ENCODE measurements at regions not wholly inside any gene's neighbourhood (a gene's known extent, or its start where the extent isn't known, plus 50 kb on each side); places are given as distances from the start of the nearest gene placed in this dataset.
"Not testable (repeated sequence)": the region's sequence is repeated elsewhere in the genome, so short reads cannot be mapped to it uniquely, and the experiment has no call there.

DNA sequence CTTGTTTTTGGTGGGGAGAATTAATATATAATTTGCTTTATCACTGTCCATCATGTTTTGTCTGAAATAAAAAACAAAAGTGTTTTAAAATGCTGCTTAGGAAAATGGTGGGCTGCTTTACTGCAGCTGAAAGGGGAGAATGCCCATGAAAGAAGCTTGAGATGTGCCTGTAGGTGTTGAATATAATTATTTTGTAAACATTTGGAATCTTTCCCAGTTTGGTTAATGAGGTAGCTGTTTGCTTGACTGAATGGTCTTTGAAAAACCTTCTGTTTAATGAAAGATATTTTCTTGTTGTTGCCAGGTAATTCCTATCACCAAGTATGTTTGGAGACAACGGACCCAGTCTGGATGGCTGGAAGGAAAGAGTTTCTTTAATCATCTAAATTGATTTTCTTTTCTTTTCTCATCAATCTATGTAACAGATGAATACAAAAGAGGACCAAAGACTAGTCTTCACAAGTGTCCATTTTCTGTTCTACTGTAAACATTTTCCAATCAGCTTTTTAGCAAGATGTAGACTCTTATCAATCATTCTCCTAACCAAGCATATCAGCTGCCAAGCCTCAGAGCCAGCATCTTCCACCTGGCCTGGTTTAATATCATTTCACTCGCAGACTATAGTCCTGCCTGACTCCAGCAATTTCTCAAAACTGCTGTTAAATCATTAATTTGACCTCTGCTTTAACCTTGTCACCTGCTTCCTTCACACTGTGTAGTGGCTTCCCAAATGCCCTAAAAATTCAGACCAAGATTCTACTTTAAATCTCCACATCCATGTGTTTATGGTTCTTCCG lies 441.2 kb upstream of the CHD1 start:
- DNase-seq (ENCODE audit: insufficient read length, low spot score) = no peak

DNA sequence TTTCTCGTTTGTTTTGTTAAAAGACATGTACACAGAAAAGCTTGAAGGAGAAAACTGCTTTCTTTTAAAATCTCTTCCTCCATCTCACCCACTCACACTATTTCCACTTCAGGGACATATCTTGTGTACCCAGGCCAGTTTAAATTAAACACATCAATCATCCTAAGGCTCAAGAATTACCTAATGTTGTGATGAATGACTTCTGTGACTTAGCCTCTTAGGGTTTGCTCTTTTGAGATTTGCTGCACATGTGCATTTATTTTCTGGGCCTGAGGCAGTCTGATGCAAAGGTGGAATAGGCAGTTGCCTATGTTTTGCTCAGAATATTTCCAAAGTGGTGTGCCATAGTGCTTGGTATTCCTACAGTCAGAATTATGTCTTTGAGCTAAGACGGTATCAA lies 439.9 kb upstream of the CHD1 start:
- no peak for DNase-seq (ENCODE audit: insufficient read length, low spot score)
- FAIRE-seq = no peak

More for the DNA sequence above, 441.2 kb upstream of the CHD1 start:
- no peak for FAIRE-seq

DNA sequence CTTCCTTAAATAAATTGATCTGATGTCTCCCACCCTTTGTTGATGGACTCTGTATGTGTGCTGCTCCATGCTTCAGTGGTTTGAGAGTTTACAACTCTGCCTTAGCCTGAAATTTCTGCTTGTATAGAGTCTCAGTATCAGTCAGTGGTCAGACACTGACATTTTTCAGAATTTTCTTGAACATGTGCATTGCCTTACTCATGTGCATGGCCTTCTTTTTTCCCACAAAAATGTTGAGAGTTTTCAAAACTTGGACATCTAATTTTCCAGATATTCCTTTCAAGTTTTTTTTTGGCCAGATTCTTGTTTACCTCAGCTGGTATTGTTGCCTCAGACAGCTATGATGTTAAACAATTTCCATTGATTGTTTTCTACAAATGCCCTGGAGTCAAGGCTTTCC lies 427.1 kb upstream of the CHD1 start:
- DNase-seq (ENCODE audit: insufficient read length, low spot score) (no peak), FAIRE-seq (no peak)

DNA sequence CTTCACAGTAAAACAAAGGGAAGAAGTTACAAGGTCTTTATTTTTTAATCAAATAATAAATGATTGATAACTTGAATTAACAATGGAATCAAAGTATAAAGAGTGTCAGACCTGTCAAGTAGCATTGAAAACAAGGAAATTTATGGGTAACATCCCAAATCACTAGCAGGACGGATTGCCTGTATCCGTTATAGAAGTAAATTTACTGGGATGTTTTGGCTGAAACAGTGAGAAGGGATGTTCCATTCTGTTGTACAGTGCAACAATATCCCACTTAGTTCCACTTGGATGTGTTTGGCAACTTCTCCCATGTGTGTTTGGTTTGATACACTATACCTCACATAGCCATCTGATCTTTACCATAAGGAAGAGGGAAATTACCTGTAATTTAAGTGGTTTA lies 421.0 kb upstream of the CHD1 start:
- FAIRE-seq (no peak), DNase-seq (ENCODE audit: insufficient read length, low spot score) (no peak)

DNA sequence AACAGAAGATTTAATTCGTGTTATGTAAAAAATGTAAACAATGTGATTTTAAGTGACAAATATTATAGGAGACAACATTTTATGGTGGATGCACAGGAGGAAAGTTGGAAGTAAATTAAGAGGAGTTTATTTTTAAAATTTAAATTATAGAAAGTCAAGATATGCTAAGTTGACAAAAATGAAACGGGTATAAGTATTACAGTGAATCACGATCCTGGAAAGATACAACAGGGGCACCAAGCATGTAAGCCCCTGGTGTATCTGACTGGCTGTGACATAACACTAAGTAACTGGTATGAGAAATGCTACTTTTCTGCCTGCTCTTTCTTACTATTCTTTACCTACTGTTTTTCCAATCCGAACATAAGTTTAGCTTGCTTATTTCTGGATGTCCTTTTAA lies 419.8 kb upstream of the CHD1 start:
- FAIRE-seq (no peak), DNase-seq (ENCODE audit: insufficient read length, low spot score) (no peak)

DNA sequence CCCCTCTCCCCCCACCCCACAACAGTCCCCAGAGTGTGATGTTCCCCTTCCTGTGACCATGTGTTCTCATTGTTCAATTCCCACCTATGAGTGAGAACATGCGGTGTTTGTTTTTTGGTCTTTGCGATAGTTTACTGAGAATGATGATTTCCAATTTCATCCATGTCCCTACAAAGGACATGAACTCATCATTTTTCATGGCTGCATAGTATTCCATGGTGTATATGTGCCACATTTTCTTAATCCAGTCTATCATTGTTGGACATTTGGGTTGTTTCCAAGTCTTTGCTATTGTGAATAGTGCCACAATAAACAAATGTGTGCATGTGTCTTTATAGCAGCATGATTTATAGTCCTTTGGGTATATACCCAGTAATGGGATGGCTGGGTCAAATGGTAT lies 411.0 kb upstream of the CHD1 start:
- not testable (repeated sequence) for FAIRE-seq; DNase-seq (ENCODE audit: insufficient read length, low spot score)

DNA sequence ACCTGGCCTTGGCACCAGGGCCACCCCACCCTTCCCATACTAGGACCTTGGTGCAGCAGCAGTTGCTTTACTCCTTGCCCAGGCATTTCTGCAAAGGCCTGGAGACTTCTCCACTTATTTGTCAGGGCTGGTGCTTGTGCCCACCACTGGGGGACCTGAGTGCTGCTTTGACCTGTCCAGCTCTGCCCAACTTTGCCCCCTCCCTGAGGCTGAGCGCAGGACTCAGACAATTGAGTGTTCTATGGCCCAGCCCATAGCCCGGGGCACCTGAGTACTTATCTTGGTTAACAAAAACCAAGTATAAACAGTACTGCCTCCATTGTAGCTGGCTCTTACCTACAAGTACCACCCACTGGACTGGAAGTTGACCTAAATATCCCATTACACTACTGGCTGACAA lies 406.1 kb upstream of the CHD1 start:
- no peak for FAIRE-seq
- no peak for DNase-seq (ENCODE audit: insufficient read length, low spot score)

DNA sequence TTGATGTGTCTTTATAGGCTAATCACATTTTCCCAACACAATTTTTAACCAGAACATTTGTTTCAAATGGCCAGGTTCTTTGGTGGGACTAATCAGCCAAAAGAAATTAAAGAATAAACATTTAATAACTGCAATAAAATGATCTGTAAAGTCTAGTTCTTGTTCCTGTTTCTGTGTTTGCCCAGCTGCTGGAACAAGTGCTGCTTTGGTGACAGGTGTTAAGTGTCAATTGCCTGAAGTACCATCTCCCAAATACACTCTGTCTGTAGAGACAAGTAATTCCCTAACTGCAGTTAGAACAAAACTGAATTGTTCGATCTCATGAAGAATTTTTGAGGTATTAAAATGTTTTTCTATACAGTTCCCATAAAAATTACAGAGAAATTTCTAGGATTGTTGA lies 402.3 kb upstream of the CHD1 start:
- FAIRE-seq = no peak
- DNase-seq (ENCODE audit: insufficient read length, low spot score) = no peak

DNA sequence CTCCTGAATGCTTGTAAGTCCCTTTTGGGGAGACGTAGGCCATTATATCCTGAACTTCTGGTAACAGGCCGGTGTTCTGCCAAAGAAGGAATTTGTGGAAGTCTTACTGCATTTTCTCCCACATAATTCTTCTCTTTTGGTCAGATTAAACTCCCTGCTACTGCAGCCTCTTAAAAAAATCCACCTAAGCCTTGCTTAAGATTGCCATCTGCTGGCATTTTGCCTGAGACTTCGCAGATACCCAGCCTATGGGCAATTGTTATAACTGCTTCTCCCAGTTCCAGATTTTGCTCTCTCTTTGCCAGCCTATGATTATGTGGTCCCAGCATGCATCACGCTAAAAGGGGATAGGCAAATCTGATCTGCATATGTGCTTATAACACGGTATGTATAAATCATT lies 391.6 kb upstream of the CHD1 start:
- no peak for DNase-seq (ENCODE audit: insufficient read length, low spot score)
- FAIRE-seq = no peak

DNA sequence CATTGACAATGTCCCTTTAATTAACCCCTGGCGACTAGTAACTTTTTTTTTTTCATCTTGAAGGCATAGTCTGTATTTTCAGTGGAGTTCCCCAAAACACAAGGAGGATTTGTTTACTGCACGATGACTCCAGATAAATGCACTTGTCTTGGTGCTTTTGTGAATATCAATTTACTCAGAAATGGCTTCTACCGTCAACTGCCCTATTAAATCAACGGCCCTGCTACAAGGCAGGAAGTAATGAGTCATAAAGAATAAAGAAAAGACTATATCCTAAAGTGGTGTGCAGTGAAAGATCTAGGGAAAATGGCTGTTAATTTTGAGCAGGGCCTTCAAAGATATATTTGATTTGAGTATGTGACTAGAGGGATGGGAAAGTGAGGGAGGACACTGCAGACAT lies 388.3 kb upstream of the CHD1 start:
- DNase-seq (ENCODE audit: insufficient read length, low spot score) (no peak), FAIRE-seq (no peak)

DNA sequence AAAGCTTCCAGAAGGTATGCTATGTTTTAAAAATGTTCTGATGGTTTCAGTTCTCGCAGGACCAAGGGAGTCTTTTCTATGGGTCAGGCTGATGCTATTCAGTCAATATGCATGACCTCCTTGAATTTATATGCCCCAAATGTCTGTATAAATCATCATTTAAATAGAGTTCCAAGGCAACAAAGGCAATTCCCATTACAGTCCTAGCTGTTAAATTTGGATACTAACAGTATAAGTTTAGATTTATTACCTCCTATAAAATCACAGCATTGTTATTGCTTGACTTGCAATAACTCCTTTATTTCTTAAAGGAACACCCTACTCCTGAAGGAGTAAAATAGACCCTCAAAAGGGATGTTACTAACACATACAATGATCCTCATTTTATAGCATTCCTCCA lies 387.7 kb upstream of the CHD1 start:
- DNase-seq (ENCODE audit: insufficient read length, low spot score) (no peak), FAIRE-seq (no peak)

DNA sequence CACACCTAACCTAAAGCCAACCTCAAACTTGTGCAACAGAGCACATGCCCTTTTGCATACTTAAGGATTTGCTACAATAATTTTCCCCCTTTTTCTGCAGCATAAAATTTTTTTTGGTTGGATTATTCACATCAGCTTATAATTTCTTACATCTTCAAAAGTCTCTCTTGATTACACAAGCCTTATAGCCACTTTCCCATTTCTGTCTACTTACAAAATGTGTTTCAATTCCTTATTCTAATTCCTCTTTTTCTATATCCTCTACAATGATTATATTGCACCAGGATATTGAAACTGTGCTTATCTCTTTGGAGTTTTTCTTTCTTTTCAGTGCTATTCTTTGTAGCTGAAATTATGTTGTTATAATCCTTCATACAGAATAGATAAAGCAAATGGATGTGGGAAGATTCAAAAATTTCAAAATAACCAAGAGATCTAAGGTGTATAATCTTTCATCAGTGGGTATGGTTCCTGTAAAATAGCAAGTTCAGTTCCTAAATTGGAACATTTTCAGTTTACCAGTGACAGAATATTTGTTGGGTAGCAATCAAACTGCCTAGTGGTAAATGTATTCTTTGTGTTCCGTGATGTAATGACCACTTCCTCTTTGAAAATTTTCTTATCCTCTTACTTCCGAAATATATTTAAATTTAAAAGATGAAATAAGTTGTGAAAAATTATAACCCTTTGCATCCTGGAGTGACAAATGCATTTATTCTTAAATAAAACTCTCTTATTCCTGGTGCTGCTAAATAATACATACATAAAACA lies 386.8 kb upstream of the CHD1 start:
- FAIRE-seq (no peak), DNase-seq (ENCODE audit: insufficient read length, low spot score) (no peak)

DNA sequence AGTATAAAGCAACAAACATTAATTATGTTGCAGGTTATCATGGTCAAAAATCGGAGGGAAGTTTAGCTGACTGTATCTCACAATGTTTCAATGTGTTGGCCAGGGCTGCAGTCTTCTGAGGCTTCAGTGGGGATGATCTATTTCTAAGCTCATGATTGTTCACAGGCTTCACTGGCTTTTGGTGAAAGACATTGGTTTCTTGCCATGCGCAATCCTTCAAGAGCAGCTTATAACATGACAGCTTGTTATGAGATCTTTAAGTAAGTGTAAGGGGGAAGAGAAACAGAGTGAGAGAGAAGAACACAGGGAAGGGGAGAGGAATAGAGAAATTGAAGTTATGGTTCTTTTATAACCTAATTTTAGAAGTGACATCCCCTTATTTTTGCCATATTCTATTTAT lies 385.9 kb upstream of the CHD1 start:
- no peak for DNase-seq (ENCODE audit: insufficient read length, low spot score)
- FAIRE-seq = no peak

DNA sequence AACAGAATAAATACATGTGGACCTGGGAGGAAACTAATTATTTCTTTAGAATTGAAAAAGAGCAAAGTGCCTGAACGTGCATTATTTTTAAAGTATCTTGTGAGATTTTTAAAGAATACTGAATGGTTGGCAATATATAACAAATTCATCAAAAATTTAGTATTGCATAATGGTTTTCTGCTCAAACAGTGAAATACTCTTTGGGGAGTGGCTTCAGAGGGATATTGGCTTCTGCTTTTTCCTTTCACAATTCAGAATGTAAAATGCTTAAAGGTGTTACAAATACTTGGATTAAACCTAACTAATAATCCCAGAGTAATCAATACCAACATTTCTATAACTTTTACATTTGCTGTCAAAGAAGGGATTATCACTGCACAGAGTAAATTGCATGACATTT lies 379.3 kb upstream of the CHD1 start:
- FAIRE-seq (no peak), DNase-seq (ENCODE audit: insufficient read length, low spot score) (no peak)

DNA sequence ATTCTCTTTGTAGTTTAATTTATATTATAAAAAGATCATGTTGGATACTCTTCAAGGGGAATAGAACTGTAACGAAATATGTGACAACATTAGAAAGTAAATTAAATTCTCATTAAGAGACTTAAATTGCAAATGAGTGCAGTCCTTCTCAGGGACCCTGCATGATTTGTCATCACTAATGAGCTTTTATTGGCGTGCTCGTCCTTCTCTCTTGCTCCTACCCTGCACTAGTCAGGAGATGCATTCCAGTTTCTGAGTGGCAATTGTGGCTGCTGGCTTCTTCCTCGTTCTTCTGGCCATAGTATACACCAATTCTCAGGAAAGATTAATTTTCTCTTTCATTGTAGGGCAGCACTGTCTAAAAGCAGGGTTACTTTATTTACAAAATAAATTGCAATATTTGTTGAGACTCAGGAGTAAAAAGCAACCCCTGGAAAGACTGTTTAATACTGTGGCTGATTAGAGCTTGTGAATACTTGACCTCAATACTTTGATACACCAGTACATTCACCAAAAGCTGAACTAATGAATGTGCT lies 376.3 kb upstream of the CHD1 start:
- FAIRE-seq (no peak), DNase-seq (ENCODE audit: insufficient read length, low spot score) (no peak)

DNA sequence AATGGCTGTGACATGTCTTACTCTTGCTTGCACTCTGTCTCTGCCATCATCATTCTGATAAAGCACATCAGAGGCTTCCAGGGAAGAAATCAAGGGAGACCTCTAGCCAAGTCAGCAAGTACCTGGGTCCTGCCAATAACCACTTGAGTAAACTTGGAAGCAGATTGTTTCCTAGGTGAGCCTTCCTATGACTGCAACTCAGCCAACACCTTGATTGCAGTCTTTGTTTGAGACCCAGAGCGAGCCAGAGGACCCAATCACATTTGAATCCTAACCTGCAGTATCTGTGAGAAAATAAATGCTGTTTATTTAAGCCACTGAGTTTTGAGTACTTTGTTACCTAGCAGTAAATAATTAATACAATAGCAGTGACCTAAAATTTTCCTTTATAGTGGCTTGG lies 356.8 kb upstream of the CHD1 start:
- FAIRE-seq (no peak), DNase-seq (ENCODE audit: insufficient read length, low spot score) (no peak)

DNA sequence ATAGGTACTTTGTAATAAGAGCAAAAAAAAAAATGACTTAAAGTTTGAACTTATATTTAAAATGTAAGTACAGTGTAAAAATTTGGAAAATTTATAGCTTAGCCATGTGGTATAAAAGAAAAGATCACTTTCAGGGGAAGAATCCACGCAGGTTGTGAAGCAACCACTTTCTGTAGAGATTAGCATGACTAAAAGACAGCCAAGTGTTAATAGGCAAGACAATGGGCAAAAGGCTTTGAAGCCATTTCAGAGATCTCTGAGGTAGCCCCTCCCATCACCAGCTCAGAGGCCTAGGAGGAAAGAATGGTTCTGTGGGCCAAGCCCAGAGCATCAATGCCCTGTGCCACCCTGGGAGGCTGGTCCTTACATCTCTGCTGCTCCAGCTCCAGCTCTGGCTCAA lies 346.3 kb upstream of the CHD1 start:
- DNase-seq (ENCODE audit: insufficient read length, low spot score) (no peak), FAIRE-seq (no peak)

DNA sequence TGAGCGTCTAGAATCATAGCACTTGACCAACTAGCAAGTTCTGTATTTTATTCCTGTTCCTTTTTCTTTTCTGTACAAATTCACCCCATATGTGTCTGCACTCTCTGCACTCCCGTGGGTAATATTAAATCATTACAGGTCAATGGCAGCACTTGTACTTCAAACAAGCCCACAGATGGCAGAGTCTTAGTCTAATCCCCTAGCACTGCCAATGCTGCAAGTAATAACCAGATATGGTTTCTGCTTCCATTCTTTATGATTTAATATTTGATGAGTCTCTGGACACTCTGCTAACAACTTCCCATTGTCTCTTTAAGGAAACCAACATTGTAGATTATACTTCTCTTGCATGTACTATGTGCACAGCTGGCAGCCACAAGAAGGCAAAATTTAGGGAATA lies 343.8 kb upstream of the CHD1 start:
- DNase-seq (ENCODE audit: insufficient read length, low spot score) (no peak), FAIRE-seq (no peak)

DNA sequence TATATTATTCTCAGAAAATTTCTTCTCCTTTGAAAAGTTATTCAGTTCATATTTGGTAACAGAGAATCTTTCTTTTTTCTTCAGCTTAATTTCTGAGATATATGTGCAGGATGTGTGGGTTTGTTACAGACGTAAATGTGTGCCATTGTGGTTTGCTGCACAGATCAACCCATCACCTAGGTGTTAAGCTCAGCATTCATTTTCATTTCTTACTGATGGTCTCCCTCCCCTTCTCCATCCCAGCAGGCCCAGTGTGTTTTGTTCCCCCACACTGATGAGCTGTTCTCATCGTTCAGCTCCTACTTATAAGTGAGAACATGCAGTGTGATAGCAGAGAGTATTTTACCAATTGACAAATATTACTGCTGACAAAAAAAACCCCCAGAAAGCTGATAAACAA lies 330.0 kb upstream of the CHD1 start:
- DNase-seq (ENCODE audit: insufficient read length, low spot score) (no peak), FAIRE-seq (no peak)

DNA sequence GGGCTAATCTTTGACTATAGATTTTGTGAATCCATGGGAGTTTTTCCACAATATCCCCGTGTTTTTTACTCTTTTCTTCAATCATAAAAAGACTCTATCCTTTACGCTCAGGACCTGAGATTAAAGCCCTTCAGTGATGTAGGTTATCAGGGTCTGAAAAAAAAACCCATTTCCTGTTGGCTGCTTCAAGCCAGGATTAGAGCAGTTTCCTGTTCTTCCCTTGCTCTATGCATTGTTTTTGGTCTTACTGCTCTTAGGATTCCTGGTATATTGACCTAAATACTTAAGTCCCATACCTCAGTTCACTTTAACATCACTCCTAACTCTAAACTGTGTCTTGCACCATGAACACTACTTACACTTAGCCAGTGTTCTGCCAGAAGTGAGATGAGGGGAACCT lies 319.3 kb upstream of the CHD1 start:
- no peak for FAIRE-seq

DNA sequence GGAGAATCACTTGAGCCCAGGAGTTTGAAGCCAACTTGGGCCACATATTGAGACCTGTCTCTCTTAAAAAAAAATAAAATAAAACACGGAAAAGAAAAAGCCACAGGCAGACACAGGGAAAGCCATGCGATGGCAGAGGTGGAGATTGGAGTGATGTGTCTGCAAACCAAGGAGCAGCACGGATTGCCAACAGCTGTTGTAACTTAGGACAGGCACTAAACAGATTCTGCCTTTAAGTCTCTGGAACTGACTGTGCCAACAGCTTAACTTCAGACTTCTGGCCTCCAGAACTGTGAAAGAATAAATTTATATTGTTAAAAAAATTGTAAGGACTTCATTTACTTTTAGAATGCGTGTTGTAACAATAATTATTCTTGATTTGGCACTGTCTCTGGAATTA lies 318.5 kb upstream of the CHD1 start:
- FAIRE-seq = no peak
- DNase-seq (ENCODE audit: insufficient read length, low spot score) = no peak

More for the DNA sequence above, 319.3 kb upstream of the CHD1 start:
- DNase-seq (ENCODE audit: insufficient read length, low spot score) = no peak

DNA sequence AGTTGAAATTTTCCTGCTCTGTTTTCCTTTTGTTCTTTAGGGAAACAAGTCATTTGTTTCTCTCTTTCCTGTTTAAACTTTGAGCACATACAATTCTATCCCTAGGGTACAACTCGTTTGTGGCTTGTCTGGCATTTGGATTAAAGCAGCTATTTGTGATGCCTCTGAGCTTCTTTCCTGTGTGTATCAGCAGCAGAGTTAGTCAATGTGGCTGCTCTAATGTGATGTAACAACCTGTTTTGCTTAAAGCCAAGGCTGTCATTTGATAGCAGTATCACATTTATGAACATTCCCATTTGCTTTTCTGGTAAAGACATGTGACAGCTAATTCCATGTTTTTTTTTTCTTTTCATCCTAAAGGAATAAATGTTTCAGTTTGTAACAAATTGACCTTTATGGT lies 314.3 kb upstream of the CHD1 start:
- FAIRE-seq = no peak
- no peak for DNase-seq (ENCODE audit: insufficient read length, low spot score)
